ENCODE measurements at regions not wholly inside any gene's neighbourhood (a gene's known extent, or its start where the extent isn't known, plus 50 kb on each side); places are given as distances from the start of the nearest gene placed in this dataset.

DNA sequence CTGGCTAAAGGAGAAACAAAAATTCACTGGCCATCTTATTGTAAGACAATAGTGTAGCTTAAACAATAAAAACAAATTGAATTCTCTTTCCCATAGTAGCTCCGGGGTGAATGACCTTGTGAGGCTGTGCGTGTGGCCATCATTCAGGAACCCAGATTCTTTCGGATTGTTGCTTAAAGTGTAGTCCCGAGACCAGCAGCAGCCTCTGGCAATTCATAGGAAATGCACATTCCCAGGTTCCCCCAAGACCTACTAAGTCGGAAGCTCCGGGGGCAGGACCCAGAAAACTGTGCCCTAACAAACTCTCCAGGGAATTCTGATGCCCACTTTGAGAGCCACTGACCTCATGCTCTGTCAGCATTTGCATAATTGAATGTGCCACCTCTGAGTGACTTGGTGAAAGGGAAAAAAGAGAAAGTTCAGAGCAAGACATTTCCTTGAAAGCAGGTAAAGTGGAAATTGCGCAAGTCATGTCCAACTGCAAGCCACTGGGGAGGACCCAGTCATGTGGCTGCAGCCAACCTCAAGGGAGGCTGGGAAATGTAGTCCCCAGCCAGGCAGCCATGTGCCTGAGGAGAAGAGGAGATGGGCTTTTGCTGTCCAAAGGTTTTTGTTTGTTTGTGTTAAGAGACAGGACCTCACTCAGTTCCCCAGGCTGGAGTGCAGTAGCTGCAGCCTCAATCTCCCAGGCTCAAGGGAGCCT, 50.7 kb upstream of the PNMA8B start:
- peak; percentile 64 for DNase-seq (ENCODE audit: low spot score)

DNA sequence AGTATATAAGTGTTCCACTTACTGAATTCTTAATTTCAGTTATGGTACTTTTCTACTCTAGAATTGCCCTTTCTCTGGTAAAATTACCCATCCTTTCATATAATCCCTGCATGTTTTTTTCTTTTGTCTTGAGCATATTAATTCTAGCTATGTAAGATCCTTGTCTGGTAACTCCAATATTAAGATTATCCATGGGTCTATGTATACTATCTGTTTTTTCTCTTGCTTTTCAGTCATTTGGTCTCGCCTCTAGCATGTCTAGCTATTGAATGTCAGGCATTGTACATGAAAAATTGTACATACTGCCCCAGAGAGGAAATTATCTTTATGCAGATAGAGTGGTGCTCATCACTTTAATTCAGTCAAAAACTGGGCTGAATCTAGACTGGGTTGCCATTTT, 50.4 kb upstream of the CALM3 start:
- DNase-seq (ENCODE audit: low spot score): no peak

DNA sequence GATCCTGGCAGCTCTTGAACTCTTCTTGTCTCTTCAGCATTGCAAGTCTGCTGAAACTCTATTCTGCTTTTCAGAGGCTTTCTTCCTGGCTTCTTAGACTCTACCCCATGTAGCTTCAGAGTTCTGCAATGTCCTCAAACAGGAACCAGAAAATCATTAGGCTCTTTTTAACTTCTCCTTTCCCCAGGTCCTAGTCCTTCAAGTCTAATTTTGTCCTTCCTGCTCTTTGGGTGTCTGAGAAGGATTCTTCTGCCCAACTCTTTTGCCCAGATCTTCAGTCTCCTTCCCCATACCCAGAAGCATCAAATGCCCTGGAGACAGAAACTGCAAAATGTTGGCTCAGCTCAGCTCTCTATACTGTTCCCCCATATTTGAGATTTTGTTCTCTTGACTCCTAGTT, 50.0 kb upstream of the CALM3 start:
- DNase-seq (ENCODE audit: low spot score): peak; percentile 58
